ENCODE measurements at regions not wholly inside any gene's neighbourhood (a gene's known extent, or its start where the extent isn't known, plus 50 kb on each side); places are given as distances from the start of the nearest gene placed in this dataset.

DNA sequence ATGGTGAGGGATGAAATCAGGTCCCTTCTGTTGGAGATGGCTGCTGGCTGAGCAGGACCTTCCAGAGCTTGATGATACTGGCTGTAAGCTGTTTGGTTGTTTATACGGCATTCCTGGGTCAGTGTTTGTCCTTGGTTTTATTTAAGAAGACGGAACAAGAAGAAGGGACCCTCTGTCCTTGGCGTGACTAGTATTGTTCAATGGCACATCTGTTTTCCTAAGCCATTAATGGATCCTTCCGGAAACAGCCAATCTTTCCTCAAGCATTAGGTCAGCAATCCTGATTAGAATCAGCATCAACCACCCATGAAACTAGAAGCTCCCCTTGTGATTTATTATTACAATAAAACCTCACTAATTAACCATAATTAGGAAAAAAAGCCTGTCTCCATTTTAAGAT lies 128.7 kb upstream of the KIAA1217 start:
- H3K4me3 Mint-ChIP-seq (ENCODE audit: unreplicated experiment): no peak overlapping the region
- H3K9me3 Mint-ChIP-seq (ENCODE audit: unreplicated experiment): no peaks in the 10 kb centered on the region
- H3K27ac Mint-ChIP-seq (ENCODE audit: unreplicated experiment): no peak overlapping the region
- H3K27me3 Mint-ChIP-seq (ENCODE audit: unreplicated experiment): no peaks in the 10 kb centered on the region
- H3K4me1 Mint-ChIP-seq (ENCODE audit: low read depth, unreplicated experiment): no peaks in the 10 kb centered on the region
- H3K36me3 Mint-ChIP-seq (ENCODE audit: unreplicated experiment): no peaks in the 10 kb centered on the region
- TF ChIP-seq, protein P1, sequence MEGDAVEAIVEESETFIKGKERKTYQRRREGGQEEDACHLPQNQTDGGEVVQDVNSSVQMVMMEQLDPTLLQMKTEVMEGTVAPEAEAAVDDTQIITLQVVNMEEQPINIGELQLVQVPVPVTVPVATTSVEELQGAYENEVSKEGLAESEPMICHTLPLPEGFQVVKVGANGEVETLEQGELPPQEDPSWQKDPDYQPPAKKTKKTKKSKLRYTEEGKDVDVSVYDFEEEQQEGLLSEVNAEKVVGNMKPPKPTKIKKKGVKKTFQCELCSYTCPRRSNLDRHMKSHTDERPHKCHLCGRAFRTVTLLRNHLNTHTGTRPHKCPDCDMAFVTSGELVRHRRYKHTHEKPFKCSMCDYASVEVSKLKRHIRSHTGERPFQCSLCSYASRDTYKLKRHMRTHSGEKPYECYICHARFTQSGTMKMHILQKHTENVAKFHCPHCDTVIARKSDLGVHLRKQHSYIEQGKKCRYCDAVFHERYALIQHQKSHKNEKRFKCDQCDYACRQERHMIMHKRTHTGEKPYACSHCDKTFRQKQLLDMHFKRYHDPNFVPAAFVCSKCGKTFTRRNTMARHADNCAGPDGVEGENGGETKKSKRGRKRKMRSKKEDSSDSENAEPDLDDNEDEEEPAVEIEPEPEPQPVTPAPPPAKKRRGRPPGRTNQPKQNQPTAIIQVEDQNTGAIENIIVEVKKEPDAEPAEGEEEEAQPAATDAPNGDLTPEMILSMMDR (IDR thresholded peaks at IDR 0.05; ENCODE audit: partially characterized antibody, unreplicated experiment): no peak
- DNase-seq: no peak

DNA sequence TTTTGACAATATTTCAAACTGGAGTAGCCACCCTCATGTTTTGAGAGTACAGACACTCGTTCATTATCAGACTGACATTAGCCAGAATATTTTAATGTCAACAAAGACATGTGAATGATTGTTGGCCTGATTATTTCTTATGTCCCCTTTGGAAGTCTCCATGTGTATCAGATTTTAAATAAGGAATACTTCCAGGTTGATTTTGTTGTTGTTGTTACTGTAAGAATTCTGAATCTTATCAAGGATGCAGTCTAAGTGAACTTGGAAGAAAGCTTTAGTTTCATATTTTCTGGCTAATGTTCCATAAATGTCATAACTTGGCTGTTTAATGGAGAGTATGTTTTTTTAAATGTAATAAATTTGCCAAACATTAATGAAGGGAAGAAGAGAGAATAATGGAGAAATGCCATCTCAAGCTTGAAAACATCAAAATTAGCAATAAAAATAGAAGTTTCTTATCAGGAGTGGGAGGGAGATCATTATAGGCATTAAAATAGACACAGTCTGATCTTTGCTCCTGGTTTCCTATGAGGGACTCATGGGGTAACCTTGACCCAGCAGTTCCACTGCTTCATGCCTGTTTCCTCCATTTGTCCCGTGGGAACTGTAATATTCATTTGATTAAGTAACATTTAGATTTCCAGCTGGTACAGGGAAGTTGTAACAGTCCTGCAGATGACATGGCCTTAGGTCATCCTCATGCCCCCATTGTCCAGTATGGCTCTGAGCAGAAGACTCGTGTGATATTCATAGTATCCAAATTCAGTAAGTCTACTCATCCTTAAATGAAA lies 122.4 kb upstream of the KIAA1217 start:
- TF ChIP-seq, protein P1 (IDR thresholded peaks at IDR 0.05; ENCODE audit: partially characterized antibody, unreplicated experiment): no peak
- Mint-ChIP-seq H3K36me3 (ENCODE audit: unreplicated experiment) (no peaks in the 10 kb centered on the region), H3K27ac (ENCODE audit: unreplicated experiment) (no peak overlapping the region), H3K9me3 (ENCODE audit: unreplicated experiment) (no peaks in the 10 kb centered on the region), H3K4me1 (ENCODE audit: low read depth, unreplicated experiment) (no peaks in the 10 kb centered on the region), H3K4me3 (ENCODE audit: unreplicated experiment) (no peak overlapping the region), H3K27me3 (ENCODE audit: unreplicated experiment) (no peaks in the 10 kb centered on the region)
- no peak for DNase-seq

DNA sequence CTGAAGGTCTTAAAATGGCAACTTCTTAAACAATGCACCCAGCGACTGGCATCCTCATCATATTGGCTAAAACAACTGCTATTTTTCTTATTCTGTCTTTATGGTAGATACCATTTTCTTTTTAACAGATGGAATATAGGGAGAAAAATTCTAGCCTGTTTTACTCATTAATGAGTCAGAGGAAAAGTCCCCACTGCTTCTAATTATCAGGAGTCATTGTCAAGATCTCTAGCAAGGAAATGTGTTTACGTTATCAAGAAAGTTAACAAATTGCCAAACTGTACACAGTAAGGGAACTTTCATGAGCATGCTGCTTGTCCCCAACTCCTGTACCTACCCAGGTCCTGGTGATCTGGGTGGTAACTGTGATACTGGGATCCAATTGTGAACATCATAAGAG lies 117.7 kb upstream of the KIAA1217 start:
- Mint-ChIP-seq H3K27ac (ENCODE audit: unreplicated experiment) (no peak overlapping the region), H3K36me3 (ENCODE audit: unreplicated experiment) (peaks cover 7% of the 10 kb centered on the region), H3K4me3 (ENCODE audit: unreplicated experiment) (no peak overlapping the region), H3K4me1 (ENCODE audit: low read depth, unreplicated experiment) (no peaks in the 10 kb centered on the region), H3K27me3 (ENCODE audit: unreplicated experiment) (peaks cover 3% of the 10 kb centered on the region), H3K9me3 (ENCODE audit: unreplicated experiment) (peaks cover 5% of the 10 kb centered on the region)
- no peak for DNase-seq
- TF ChIP-seq, protein P1 (IDR thresholded peaks at IDR 0.05; ENCODE audit: partially characterized antibody, unreplicated experiment): no peak

DNA sequence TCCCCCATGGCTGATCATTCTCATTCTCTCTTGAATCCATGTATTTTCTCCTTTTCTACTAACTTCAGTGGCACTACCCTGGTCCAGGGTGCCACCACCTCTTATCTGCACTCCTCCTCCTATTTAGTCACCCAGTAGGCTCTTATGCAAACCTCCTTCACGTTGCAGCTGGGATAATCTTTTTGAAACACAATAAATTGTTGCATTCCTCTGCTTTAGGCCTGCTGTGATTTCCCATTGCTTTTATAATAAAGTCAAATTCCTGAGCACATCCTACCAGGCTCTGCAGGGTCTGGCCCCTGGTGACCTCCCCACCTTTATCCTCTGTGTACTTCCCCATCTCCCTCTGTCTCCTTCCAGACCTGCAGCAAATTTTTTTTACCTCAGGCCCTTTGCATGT lies 112.7 kb upstream of the KIAA1217 start:
- H3K9me3 Mint-ChIP-seq (ENCODE audit: unreplicated experiment): peaks cover 7% of the 10 kb centered on the region
- H3K27me3 Mint-ChIP-seq (ENCODE audit: unreplicated experiment): peaks cover 3% of the 10 kb centered on the region
- H3K27ac Mint-ChIP-seq (ENCODE audit: unreplicated experiment): no peak overlapping the region
- H3K4me3 Mint-ChIP-seq (ENCODE audit: unreplicated experiment): no peak overlapping the region
- H3K36me3 Mint-ChIP-seq (ENCODE audit: unreplicated experiment): peaks cover 7% of the 10 kb centered on the region
- DNase-seq: no peak
- H3K4me1 Mint-ChIP-seq (ENCODE audit: low read depth, unreplicated experiment): no peaks in the 10 kb centered on the region
- TF ChIP-seq, protein P1 (IDR thresholded peaks at IDR 0.05; ENCODE audit: partially characterized antibody, unreplicated experiment): no peak

DNA sequence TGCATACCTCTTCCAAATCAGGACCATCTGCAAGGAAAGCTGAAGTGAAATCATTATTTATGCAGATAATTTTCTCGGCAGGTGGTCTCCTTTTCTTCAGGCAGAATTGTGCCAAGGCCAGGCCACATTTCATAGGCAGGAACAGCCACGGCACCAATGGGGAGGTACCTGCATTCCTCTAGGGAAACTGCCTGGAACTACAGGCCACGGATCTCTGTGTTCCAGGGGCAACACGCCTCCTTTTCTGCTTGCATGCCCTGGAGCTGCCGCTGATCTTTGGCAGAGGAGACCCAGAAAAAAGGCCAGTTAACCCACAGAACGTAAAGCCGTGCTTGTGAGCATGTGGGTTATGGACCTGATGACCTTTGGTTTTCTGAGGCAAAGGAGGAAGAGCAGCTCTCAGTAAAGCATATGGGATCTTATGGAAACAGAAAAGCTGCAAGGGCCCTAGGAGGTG lies 111.2 kb upstream of the KIAA1217 start:
- peaks cover 7% of the 10 kb centered on the region for H3K36me3 Mint-ChIP-seq (ENCODE audit: unreplicated experiment)
- TF ChIP-seq, protein P1 (IDR thresholded peaks at IDR 0.05; ENCODE audit: partially characterized antibody, unreplicated experiment): no peak
- no peak overlapping the region for H3K27ac Mint-ChIP-seq (ENCODE audit: unreplicated experiment)
- no peaks in the 10 kb centered on the region for H3K4me1 Mint-ChIP-seq (ENCODE audit: low read depth, unreplicated experiment)
- no peak overlapping the region for H3K4me3 Mint-ChIP-seq (ENCODE audit: unreplicated experiment)
- DNase-seq: no peak
- H3K9me3 Mint-ChIP-seq (ENCODE audit: unreplicated experiment): peaks cover 7% of the 10 kb centered on the region
- H3K27me3 Mint-ChIP-seq (ENCODE audit: unreplicated experiment): peaks cover 3% of the 10 kb centered on the region
